HEK293T (cell line): ENCODE measurements at regions not wholly inside any gene's neighbourhood (a gene's known extent, or its start where the extent isn't known, plus 50 kb on each side); places are given as distances from the start of the nearest gene placed in this dataset.

ENCODE experiments used
- CTCF ChIA-PET: fragments of 350-600 bp; formaldehyde crosslinking; extraction: SDS; loops from one replicate; lab custom pipeline; 2021; ENCODE audit warnings: antibody characterized with exemption, inconsistent platforms; lab: Yijun Ruan, JAX
- POLR2A ChIA-PET: fragments of 350-600 bp; formaldehyde crosslinking; extraction: SDS; loops from one replicate; lab custom pipeline; 2020; ENCODE audit warnings: antibody characterized with exemption, inconsistent platforms; lab: Yijun Ruan, JAX
- DNase-seq: peaks from one replicate; pipeline ENCODE4 v3.0.0; 2012; ENCODE audit warnings: mixed read lengths; ENCODE audit errors: extremely low spot score
- ARNT ChIP-seq: fragments of 450-650 bp; IDR thresholded peaks from 2 replicates; pipeline ENCODE4 v1.6.1; 2017; ENCODE audit warnings: mild to moderate bottlenecking
- BHLHE40 ChIP-seq: fragments of 450-650 bp; IDR thresholded peaks from 2 replicates; pipeline ENCODE4 v1.6.1; 2016; ENCODE audit warnings: mild to moderate bottlenecking, moderate library complexity, borderline replicate concordance
- CTBP1 ChIP-seq: fragments of 450-650 bp; IDR thresholded peaks from 2 replicates; pipeline ENCODE4 v1.6.1; 2016; ENCODE audit warnings: borderline replicate concordance
- ELF4 ChIP-seq: fragments of 450-650 bp; IDR thresholded peaks from 2 replicates; pipeline ENCODE4 v1.6.1; 2017; ENCODE audit warnings: antibody characterized with exemption
- FOXA1 ChIP-seq: fragments of 450-650 bp; IDR thresholded peaks from 2 replicates; pipeline ENCODE4 v1.6.1; 2016; ENCODE audit warnings: mild to moderate bottlenecking
- FOXK2 ChIP-seq: fragments of 450-650 bp; IDR thresholded peaks from 2 replicates; pipeline ENCODE4 v1.6.1; 2016; ENCODE audit warnings: mild to moderate bottlenecking
- FOXM1 ChIP-seq: fragments of 450-650 bp; IDR thresholded peaks from 2 replicates; pipeline ENCODE4 v1.6.1; 2017; ENCODE audit warnings: mild to moderate bottlenecking, borderline replicate concordance
- HDGF ChIP-seq: fragments of 450-650 bp; IDR thresholded peaks from 2 replicates; pipeline ENCODE4 v1.6.1; 2017; ENCODE audit warnings: antibody characterized with exemption, borderline replicate concordance
- L3MBTL2 ChIP-seq: fragments of 450-650 bp; conservative IDR thresholded peaks from 2 replicates; pipeline ENCODE4 v1.6.1; 2016; ENCODE audit warnings: mild to moderate bottlenecking
- LEF1 ChIP-seq: fragments of 450-650 bp; IDR thresholded peaks from 2 replicates; pipeline ENCODE4 v1.6.1; 2017; ENCODE audit warnings: mild to moderate bottlenecking, borderline replicate concordance
- NFRKB ChIP-seq: fragments of 450-650 bp; IDR thresholded peaks from 2 replicates; pipeline ENCODE4 v1.6.1; 2016; ENCODE audit warnings: mild to moderate bottlenecking, moderate library complexity
- PKNOX1 ChIP-seq: fragments of 450-650 bp; IDR thresholded peaks from 2 replicates; pipeline ENCODE4 v1.6.1; 2016
- SP1 ChIP-seq: fragments of 450-650 bp; IDR thresholded peaks from 2 replicates; pipeline ENCODE4 v1.6.1; 2017
- SUZ12 ChIP-seq: fragments of 450-650 bp; IDR thresholded peaks from 2 replicates; pipeline ENCODE4 v1.6.1; 2016; ENCODE audit warnings: mild to moderate bottlenecking
- TARDBP ChIP-seq: fragments of 450-650 bp; IDR thresholded peaks from 2 replicates; pipeline ENCODE4 v1.6.1; 2016
- ZNF384 ChIP-seq: fragments of 450-650 bp; IDR thresholded peaks from 2 replicates; pipeline ENCODE4 v1.6.1; 2016

- DNase-seq: no peak
- ChIA-PET POLR2A (no interaction called here), CTCF (interaction anchor here (1.2 to 1.4 kb wide), 3 partner anchors 10 to 13 kb away, joined by 3 to 4 read pairs (median 3); no protein-coding TSS in a partner anchor)
- no peak for TF ChIP-seq ZNF384
- TF ChIP-seq ELF4: no peak
- no peak for TF ChIP-seq FOXA1
- TF ChIP-seq TARDBP: no peak
- no peak for TF ChIP-seq SUZ12
- no peak for TF ChIP-seq NFRKB
- no peak for TF ChIP-seq FOXM1
- no peak for TF ChIP-seq SP1
- no peak for TF ChIP-seq HDGF
- TF ChIP-seq PKNOX1: no peak
- no peak for TF ChIP-seq CTBP1
- TF ChIP-seq FOXK2: no peak
- no peak for TF ChIP-seq BHLHE40
- no peak for TF ChIP-seq LEF1
- TF ChIP-seq ARNT: no peak
Observed at GRCh38 chr5:171640480-171640879, 145.1 kb upstream of the SMIM23 start.

GRCh38 chr5:171641891-171642290 lies 143.7 kb upstream of the SMIM23 start:
- ChIA-PET CTCF (no interaction called here), POLR2A (no interaction called here)
- no peak for DNase-seq
- no peak for TF ChIP-seq HDGF
- TF ChIP-seq CTBP1: no peak
- TF ChIP-seq TARDBP: no peak
- no peak for TF ChIP-seq FOXM1
- TF ChIP-seq PKNOX1: no peak
- TF ChIP-seq SP1: no peak
- TF ChIP-seq SUZ12: no peak
- no peak for TF ChIP-seq ZNF384

DNA sequence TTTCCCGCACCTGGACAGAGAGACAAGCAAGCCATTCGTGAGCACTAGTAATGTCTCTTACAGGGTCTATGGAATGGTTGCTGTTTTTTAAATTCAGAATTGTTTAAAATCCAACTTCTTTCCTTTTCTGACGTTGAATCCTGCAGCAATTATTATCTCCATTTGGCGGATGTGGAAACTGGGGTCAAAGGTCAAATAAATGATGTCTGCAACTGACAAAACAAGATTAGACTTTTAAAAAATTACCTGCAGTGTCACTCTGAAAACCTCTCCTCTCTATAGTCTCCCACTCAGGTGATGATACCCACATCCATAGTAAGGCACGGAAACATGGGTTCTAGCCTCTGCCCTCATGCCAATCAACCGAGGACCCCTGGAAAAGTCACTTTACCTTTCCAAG lies 142.7 kb upstream of the SMIM23 start:
- ChIA-PET POLR2A (no interaction called here), CTCF (interaction anchor here (0.6 kb wide), 1 partner anchor 45 kb away, joined by 3 read pairs; no protein-coding TSS in a partner anchor)
- DNase-seq: no peak
- TF ChIP-seq LEF1: no peak

- POLR2A ChIA-PET: no interaction called here
- TF ChIP-seq ARNT (no peak), FOXM1 (no peak)
- DNase-seq: no peak
- CTCF ChIA-PET: no interaction called here
Observed at GRCh38 chr5:171644536-171644935, 141.1 kb upstream of the SMIM23 start.

- ChIA-PET POLR2A (no interaction called here), CTCF (interaction anchor here (0.8 kb wide), 1 partner anchor 162 kb away, joined by 3 read pairs; no protein-coding TSS in a partner anchor)
- no peak for DNase-seq
- TF ChIP-seq PKNOX1 (no peak), L3MBTL2 (no peak), ELF4 (no peak), HDGF (no peak), FOXK2 (no peak), TARDBP (no peak), LEF1 (no peak), NFRKB (no peak), ZNF384 (no peak), CTBP1 (no peak), FOXM1 (no peak), SUZ12 (no peak), BHLHE40 (no peak), FOXA1 (no peak), ARNT (no peak)
Observed at GRCh38 chr5:171646102-171647042, 139.2 kb upstream of the SMIM23 start.

DNA sequence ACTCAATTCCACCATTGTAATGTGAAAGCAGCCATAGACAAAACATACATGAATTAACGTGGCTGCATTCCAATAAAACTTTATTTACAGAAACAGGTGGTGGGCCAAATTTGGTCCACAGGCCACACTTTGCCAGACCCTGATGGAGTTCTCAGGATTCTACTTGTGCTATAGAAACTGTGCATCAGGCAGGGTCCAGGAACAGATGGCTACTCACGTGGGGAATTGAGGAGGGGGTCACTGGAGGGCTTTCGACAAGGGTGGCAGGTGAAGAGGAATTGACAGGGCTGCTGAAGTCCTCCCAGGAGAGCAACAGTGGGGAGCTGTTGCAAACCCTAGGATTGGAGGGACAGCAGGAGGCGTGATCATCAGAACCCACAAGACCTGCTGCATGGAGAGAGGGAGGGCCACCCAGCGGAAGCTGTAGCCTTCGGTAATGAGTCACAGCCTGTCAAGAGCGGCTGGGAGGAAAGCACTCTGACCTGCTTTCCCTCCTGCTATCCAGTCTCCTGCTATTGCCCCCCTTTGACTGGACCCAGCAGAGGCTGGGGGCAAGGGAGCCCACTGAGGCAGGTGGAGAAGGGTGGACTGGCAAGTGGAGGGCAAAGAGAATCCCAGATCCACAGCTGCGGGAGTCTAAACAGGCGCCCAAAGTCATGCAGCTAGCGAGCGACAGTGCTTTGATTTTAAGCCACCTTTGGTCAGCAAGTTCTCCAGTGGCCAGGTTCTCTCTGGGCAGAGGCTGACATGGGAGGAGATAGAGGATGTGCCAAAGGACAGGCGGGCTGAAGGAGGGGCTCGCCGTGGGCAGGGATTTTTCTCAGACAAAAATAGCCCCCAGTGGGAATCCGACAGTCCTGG lies 138.3 kb upstream of the SMIM23 start:
- ChIA-PET POLR2A (no interaction called here), CTCF (interaction anchor here (0.8 kb wide), 1 partner anchor 163 kb away, joined by 3 read pairs; no protein-coding TSS in a partner anchor)
- no peak for DNase-seq
- TF ChIP-seq TARDBP (no peak), FOXK2 (no peak), PKNOX1 (no peak)
